ENCODE measurements at regions not wholly inside any gene's neighbourhood (a gene's known extent, or its start where the extent isn't known, plus 50 kb on each side); places are given as distances from the start of the nearest gene placed in this dataset.

DNA sequence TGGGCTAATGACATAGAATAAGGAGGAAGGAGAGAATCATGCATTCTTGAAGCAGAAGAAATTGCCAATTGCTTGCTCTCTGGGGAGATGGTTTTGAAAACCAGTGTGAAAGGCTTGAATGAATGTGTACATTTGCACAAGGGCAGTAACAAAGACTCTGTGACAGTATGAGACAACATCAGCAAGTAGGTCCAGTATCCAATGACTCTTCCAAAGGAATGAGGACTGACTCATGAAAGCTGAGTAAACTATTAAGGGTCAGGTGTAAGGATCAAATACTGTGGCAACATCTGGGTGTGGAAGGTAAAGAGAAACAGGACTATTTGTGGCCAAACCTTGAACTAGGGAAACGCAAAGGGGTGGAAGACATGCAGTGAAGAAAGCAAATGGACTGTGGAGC lies 886.0 kb upstream of the CHAC2 start:
- TF ChIP-seq EP300 (IDR thresholded peaks at IDR 0.05) (no peak), POLR2A (IDR thresholded peaks at IDR 0.05) (no peak), POLR2AphosphoS5 (IDR thresholded peaks at IDR 0.05) (no peak)
- TF ChIP-seq, protein P1, sequence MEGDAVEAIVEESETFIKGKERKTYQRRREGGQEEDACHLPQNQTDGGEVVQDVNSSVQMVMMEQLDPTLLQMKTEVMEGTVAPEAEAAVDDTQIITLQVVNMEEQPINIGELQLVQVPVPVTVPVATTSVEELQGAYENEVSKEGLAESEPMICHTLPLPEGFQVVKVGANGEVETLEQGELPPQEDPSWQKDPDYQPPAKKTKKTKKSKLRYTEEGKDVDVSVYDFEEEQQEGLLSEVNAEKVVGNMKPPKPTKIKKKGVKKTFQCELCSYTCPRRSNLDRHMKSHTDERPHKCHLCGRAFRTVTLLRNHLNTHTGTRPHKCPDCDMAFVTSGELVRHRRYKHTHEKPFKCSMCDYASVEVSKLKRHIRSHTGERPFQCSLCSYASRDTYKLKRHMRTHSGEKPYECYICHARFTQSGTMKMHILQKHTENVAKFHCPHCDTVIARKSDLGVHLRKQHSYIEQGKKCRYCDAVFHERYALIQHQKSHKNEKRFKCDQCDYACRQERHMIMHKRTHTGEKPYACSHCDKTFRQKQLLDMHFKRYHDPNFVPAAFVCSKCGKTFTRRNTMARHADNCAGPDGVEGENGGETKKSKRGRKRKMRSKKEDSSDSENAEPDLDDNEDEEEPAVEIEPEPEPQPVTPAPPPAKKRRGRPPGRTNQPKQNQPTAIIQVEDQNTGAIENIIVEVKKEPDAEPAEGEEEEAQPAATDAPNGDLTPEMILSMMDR (IDR thresholded peaks at IDR 0.05): no peak
